ENCODE measurements at regions not wholly inside any gene's neighbourhood (a gene's known extent, or its start where the extent isn't known, plus 50 kb on each side); places are given as distances from the start of the nearest gene placed in this dataset.

GRCh38 chr10:44821290-44821689, 89.8 kb upstream of the TMEM72 start:
- no peak overlapping the region for H3K4me3 ChIP-seq (ENCODE audit: control insufficient read depth, low read depth, low read length)
- TF ChIP-seq CTCF (conservative IDR thresholded peaks at IDR 0.05; ENCODE audit: control insufficient read depth, insufficient read depth, low read depth, low read length): no peak
- DNase-seq (ENCODE audit: low read depth): no peak

GRCh38 chr10:44822349-44822748, 88.8 kb upstream of the TMEM72 start:
- TF ChIP-seq CTCF (conservative IDR thresholded peaks at IDR 0.05; ENCODE audit: control insufficient read depth, insufficient read depth, low read depth, low read length): no peak
- no peak overlapping the region for H3K4me3 ChIP-seq (ENCODE audit: control insufficient read depth, low read depth, low read length)
- no peak for DNase-seq (ENCODE audit: low read depth)

- no peak for TF ChIP-seq CTCF (conservative IDR thresholded peaks at IDR 0.05; ENCODE audit: control insufficient read depth, insufficient read depth, low read depth, low read length)
- H3K4me3 ChIP-seq (ENCODE audit: control insufficient read depth, low read depth, low read length): no peak overlapping the region
- DNase-seq (ENCODE audit: low read depth): no peak
Observed at GRCh38 chr10:44822966-44823365, 88.2 kb upstream of the TMEM72 start.

- no peak for TF ChIP-seq CTCF (conservative IDR thresholded peaks at IDR 0.05; ENCODE audit: control insufficient read depth, insufficient read depth, low read depth, low read length)
- no peak for DNase-seq (ENCODE audit: low read depth)
- H3K4me3 ChIP-seq (ENCODE audit: control insufficient read depth, low read depth, low read length): no peak overlapping the region
Observed at GRCh38 chr10:44824607-44825006, 86.5 kb upstream of the TMEM72 start.

- DNase-seq (ENCODE audit: low read depth): no peak
- H3K4me3 ChIP-seq (ENCODE audit: control insufficient read depth, low read depth, low read length): no peak overlapping the region
- no peak for TF ChIP-seq CTCF (conservative IDR thresholded peaks at IDR 0.05; ENCODE audit: control insufficient read depth, insufficient read depth, low read depth, low read length)
Observed at GRCh38 chr10:44827431-44828006, 83.6 kb upstream of the TMEM72 start.

GRCh38 chr10:44828508-44829142, 82.5 kb upstream of the TMEM72 start:
- no peak for TF ChIP-seq CTCF (conservative IDR thresholded peaks at IDR 0.05; ENCODE audit: control insufficient read depth, insufficient read depth, low read depth, low read length)
- no peak overlapping the region for H3K4me3 ChIP-seq (ENCODE audit: control insufficient read depth, low read depth, low read length)
- no peak for DNase-seq (ENCODE audit: low read depth)
